ENCODE measurements at regions not wholly inside any gene's neighbourhood (a gene's known extent, or its start where the extent isn't known, plus 50 kb on each side); places are given as distances from the start of the nearest gene placed in this dataset.

GRCh38 chr20:1829531-1829930 is 65.7 kb upstream of the SIRPA start:
- no peak for TF ChIP-seq YY1 (IDR thresholded peaks at IDR 0.05; ENCODE audit: insufficient read depth, insufficient read length)
- TF ChIP-seq ZNF274 (IDR thresholded peaks at IDR 0.05; ENCODE audit: low read depth, low read length): no peak
